T-cell (primary cell): ENCODE measurements at regions not wholly inside any gene's neighbourhood (a gene's known extent, or its start where the extent isn't known, plus 50 kb on each side); places are given as distances from the start of the nearest gene placed in this dataset.

Experiments
- ATAC-seq, 4 experiments: fragments of 200-7000 bp in 3 of 4; fragments of 150-1000 bp in 1 of 4; cut with Tn5 transposase; replicated peaks in 1 of 4; 1 replicate in 3 of 4; 2 replicates in 1 of 4; pipeline ENCODE4 v1.10.0; 2021; ENCODE audit warnings: moderate library complexity in 3 of 4, mild to moderate bottlenecking in 2 of 4, moderate number of reproducible peaks in 1 of 4
- CTCF ChIA-PET, 2 donors: fragments of 300-600 bp; sonication (Branson Sonifier 250); formaldehyde crosslinking; loops; one replicate each; lab custom pipeline; 2022; ENCODE audit warnings: antibody characterized with exemption in 2 of 2; lab: Charles Lee
- POLR2A ChIA-PET, 2 donors: fragments of 300-600 bp; sonication (Branson Sonifier 250); formaldehyde crosslinking; loops; one replicate each; lab custom pipeline; 2022; ENCODE audit warnings: antibody characterized with exemption in 2 of 2; lab: Charles Lee
- DNase-seq, 35 experiments: peaks; one replicate each; pipeline versions ENCODE4 v3.0.0 to v3.0.0-alpha.2; 2013 to 2023
- H3K27ac ChIP-seq: one replicate; pipeline ENCODE4 v1.5.1; 2013; ENCODE audit warnings: low read length
- H3K27me3 ChIP-seq, 2 experiments: replicated peaks in 1 of 2; 1 replicate in 1 of 2; 2 replicates in 1 of 2; pipeline versions ENCODE4 v1.6.1 to v1.7.0; 2013; ENCODE audit warnings: low read length in 1 of 2, mixed read lengths in 1 of 2; ENCODE audit not compliant: control insufficient read depth in 2 of 2, insufficient read depth in 2 of 2; ENCODE audit errors: extremely low read depth in 1 of 2
- H3K36me3 ChIP-seq, 2 donors: 1 replicate in 1 of 2; 2 replicates in 1 of 2; pipeline versions ENCODE4 v1.6.1 to v1.7.0; 2013; ENCODE audit warnings: low read length in 1 of 2; ENCODE audit not compliant: control insufficient read depth in 2 of 2, insufficient read depth in 1 of 2; ENCODE audit errors: extremely low read depth in 1 of 2
- H3K4me1 ChIP-seq, 2 experiments: 1 replicate in 1 of 2; 2 replicates in 1 of 2; pipeline versions ENCODE4 v1.6.1 to v1.7.0; 2013; ENCODE audit warnings: low read length in 2 of 2, mixed read lengths in 1 of 2; ENCODE audit not compliant: insufficient read depth in 2 of 2, control insufficient read depth in 1 of 2; ENCODE audit errors: extremely low read depth in 1 of 2
- H3K4me3 ChIP-seq, 2 donors: 1 replicate in 1 of 2; 2 replicates in 1 of 2; pipeline versions ENCODE4 v1.5.1 to v1.7.0; 2013; ENCODE audit warnings: mild to moderate bottlenecking in 2 of 2, low read length in 1 of 2, moderate library complexity in 1 of 2; ENCODE audit not compliant: control insufficient read depth in 1 of 2; ENCODE audit errors: extremely low read depth in 1 of 2
- H3K9me3 ChIP-seq: 2 replicates; pipeline ENCODE4 v1.7.0; 2013
- H3K27ac Mint-ChIP-seq, 2 donors: one replicate each; pipeline ENCODE4 v1.8.0; 2020 to 2021; ENCODE audit warnings: mild to moderate bottlenecking in 2 of 2, mixed read lengths in 2 of 2
- H3K27me3 Mint-ChIP-seq, 2 donors: one replicate each; pipeline ENCODE4 v1.8.0; 2021 to 2022; ENCODE audit warnings: mixed read lengths in 2 of 2
- H3K36me3 Mint-ChIP-seq: one replicate; pipeline ENCODE4 v1.8.0; 2021; ENCODE audit warnings: mixed read lengths
- H3K4me1 Mint-ChIP-seq, 3 donors: one replicate each; pipeline ENCODE4 v1.8.0; 2020 to 2022; ENCODE audit warnings: mixed read lengths in 3 of 3, mild to moderate bottlenecking in 1 of 3
- H3K4me3 Mint-ChIP-seq, 3 donors: one replicate each; pipeline ENCODE4 v1.8.0; 2020 to 2022; ENCODE audit warnings: mild to moderate bottlenecking in 3 of 3, mixed read lengths in 3 of 3, moderate library complexity in 3 of 3
- H3K9me3 Mint-ChIP-seq, 3 donors: one replicate each; pipeline ENCODE4 v1.8.0; 2020 to 2022; ENCODE audit warnings: mixed read lengths in 3 of 3
- WGBS: methylation state at CpG from one replicate; pipeline ENCODE4 v1.1.5; 2013; ENCODE audit warnings: missing lambda C conversion rate; ENCODE audit not compliant: insufficient coverage; 5-methylcytosine and 5-hydroxymethylcytosine counted together

DNA sequence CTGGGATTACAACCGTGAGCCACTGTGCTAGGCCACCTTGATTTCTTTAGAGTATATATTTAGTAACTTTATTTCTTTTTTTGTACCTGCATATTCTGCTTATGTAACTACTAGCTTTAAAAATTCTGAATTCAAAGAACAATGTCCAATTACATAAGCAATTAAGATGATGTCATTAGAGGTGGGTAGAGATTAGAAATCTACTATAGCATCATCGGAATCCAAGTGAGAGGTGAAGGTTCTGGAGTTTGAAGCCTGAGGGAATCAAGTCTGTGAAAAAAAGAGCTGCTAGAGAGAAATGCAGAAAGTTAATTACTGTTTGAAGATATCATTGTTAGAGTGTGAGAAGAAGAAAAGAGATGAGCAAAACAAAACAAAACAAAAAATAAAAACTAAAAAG is 79.0 kb upstream of the ENPEP start:
- no peak for ATAC-seq
- Mint-ChIP-seq H3K27ac (no peak overlapping the region), H3K4me3 (no peak overlapping the region), H3K27me3 (peaks cover 14 to 21% of the 10 kb centered on the region in 2 donors), H3K4me1 (no peaks in the 10 kb centered on the region), H3K36me3 (no peaks in the 10 kb centered on the region), H3K9me3 (no peaks in the 10 kb centered on the region)
- DNase-seq: no peak
- ChIA-PET POLR2A (no interaction called here), CTCF (no interaction called here)
- Histone ChIP-seq H3K9me3 (no peaks in the 10 kb centered on the region), H3K27ac (no peak overlapping the region), H3K4me1 (no peaks in the 10 kb centered on the region), H3K36me3 (no peaks in the 10 kb centered on the region), H3K27me3 (no peaks in the 10 kb centered on the region), H3K4me3 (no peak overlapping the region)
- WGBS: no CpG with 5 or more reads among the region's 2 CpGs

DNA sequence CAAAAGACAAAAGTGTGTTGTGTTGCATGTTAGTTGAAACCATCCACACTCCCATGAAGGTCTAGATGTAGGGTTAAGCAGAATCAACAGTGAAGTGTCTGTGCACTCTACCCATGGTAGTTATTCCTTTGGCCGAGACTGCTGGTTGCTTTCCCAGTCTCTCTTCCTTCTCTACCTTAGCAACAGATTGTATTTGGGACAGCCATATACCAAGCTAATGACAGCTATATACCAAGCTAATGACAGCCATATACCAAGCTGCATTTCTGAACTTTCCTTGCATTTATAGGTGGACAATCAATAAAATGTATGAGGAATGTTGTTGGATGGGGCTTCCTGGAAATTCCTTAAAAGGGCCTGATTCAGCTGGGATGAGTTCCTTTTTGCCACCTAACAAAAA is 80.5 kb upstream of the ENPEP start:
- ATAC-seq (no peak), DNase-seq (no peak)
- Mint-ChIP-seq H3K36me3 (no peaks in the 10 kb centered on the region), H3K9me3 (no peaks in the 10 kb centered on the region), H3K4me3 (no peak overlapping the region), H3K27me3 (peaks cover 14 to 20% of the 10 kb centered on the region in 2 donors), H3K27ac (no peak overlapping the region), H3K4me1 (no peaks in the 10 kb centered on the region)
- Histone ChIP-seq H3K9me3 (no peaks in the 10 kb centered on the region), H3K36me3 (no peaks in the 10 kb centered on the region), H3K4me3 (no peak overlapping the region), H3K27me3 (no peaks in the 10 kb centered on the region), H3K4me1 (no peaks in the 10 kb centered on the region), H3K27ac (no peak overlapping the region)
- POLR2A ChIA-PET: no interaction called here
- CTCF ChIA-PET: no interaction called here
- WGBS: no CpG with 5 or more reads among the region's 1 CpG

DNA sequence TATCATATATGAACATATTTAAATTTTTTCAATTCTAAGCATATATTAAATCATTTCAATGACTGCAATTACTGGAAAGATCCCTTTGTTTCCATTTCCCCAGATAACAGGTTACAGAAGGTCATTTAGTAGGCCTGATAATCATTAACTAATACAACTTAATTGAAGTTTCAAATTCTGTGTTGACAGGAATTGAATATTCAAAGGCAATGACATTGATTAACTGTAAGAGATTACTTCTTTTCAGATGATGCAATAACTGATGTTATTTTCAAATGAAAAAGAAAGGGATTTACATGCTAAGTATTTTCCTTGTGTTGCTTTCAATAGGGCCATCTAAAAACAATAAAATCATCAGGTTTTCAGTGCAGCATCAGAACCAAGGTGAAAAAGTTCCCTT is 81.1 kb upstream of the ENPEP start:
- no peaks in the 10 kb centered on the region for H3K36me3 Mint-ChIP-seq
- CTCF ChIA-PET: no interaction called here
- H3K9me3 ChIP-seq: no peaks in the 10 kb centered on the region
- H3K36me3 ChIP-seq: no peaks in the 10 kb centered on the region
- H3K4me3 ChIP-seq: no peak overlapping the region
- no peak overlapping the region for H3K27ac Mint-ChIP-seq
- no peaks in the 10 kb centered on the region for H3K27me3 ChIP-seq
- H3K27me3 Mint-ChIP-seq: peaks cover 10 to 20% of the 10 kb centered on the region in 2 donors
- no peak overlapping the region for H3K27ac ChIP-seq
- DNase-seq (no peak), ATAC-seq (no peak)
- POLR2A ChIA-PET: no interaction called here
- H3K4me3 Mint-ChIP-seq: no peak overlapping the region
- no peaks in the 10 kb centered on the region for H3K4me1 ChIP-seq
- no peaks in the 10 kb centered on the region for H3K9me3 Mint-ChIP-seq
- no peaks in the 10 kb centered on the region for H3K4me1 Mint-ChIP-seq

DNA sequence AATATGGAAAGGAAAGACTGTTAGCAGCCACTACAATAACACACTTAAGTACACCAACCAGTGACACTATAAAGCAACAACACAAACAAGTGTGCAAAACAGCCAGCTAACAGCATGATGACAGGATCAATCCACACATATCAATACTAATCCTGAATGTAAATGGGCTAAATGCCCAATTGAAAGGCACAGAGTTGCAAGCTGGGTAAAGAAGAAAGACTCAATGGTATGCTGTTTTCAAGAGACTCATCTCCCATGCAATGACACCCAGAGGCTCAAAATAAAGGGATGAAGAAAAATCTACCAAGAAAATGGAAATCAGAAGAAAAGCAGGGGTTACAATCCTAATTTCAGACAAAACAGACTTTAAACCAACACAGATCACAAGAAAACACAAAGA is 94.2 kb upstream of the ENPEP start:
- H3K4me3 ChIP-seq: no peak overlapping the region

DNA sequence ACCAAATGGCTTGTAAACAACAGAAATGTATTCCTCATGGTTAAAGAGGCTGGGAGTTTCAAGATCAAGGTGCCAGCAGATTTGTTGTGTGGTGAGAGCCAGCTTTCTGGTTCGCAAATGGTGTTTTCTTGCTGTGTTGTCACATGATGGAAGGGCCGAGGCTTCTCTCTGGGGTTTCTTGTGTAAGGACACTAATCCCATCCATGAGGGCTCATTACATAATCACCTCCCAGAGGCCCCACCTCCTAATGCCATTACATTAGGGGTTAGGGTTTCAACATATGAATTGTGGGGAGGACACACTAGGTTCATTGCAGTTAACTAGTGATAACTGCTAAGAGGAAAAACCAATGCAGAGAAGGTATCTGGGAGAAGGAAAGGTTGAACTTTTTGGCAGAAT is 103.5 kb upstream of the ENPEP start:
- no CpG with 5 or more reads among the region's 2 CpGs for WGBS
- H3K36me3 Mint-ChIP-seq: no peaks in the 10 kb centered on the region
- ATAC-seq: no peak

More for the DNA sequence above, 94.2 kb upstream of the ENPEP start:
- H3K27ac Mint-ChIP-seq: no peak overlapping the region
- Histone ChIP-seq H3K4me1 (no peaks in the 10 kb centered on the region), H3K27me3 (peaks cover 0 to 13% of the 10 kb centered on the region in 2 experiments), H3K36me3 (no peaks in the 10 kb centered on the region), H3K27ac (no peak overlapping the region), H3K9me3 (no peaks in the 10 kb centered on the region)
- ChIA-PET POLR2A (no interaction called here), CTCF (no interaction called here)
- H3K36me3 Mint-ChIP-seq: no peaks in the 10 kb centered on the region
- DNase-seq: no peak
- H3K4me1 Mint-ChIP-seq: no peaks in the 10 kb centered on the region
- peaks cover 20 to 27% (median 21%) of the 10 kb centered on the region in 3 donors for H3K9me3 Mint-ChIP-seq
- peaks cover 2 to 3% of the 10 kb centered on the region in 2 donors for H3K27me3 Mint-ChIP-seq
- H3K4me3 Mint-ChIP-seq: no peak overlapping the region
- no peak for ATAC-seq

DNA sequence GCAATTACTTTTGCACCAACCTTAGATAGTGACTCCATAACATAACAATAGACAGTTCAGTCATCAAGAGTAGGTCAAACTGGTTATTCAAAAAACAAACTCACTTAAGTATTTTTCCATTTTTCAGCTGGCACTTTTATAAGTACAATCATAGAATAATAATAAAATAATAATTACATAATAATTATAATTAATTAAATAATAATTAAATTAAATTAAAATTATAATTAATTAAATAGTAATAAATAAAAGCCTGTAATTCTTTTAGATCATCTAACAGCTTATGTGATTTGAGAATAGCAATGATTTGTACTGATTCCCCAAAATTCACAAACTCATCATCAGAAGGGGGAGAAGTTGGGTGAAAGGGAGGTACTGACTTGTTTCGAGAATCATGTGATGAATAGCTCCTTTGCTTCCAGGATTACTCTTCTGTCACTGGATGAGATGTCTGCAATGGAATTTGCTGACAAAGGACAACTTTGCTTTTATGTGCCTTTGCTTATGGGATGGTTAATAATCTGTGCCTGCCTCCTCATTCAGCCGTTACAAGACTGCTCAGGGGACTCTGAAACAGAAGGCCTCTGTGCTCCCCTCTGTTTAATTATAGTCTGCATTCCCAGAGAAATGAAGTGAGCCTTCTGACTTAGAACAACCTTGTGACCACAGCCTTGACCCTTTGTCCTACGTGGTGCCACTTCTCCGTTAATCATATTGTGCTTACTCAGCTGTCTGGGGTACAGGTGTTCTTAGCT is 104.8 kb upstream of the ENPEP start:
- POLR2A ChIA-PET: interaction anchor here in 1 of 2 donors (0.5 kb wide), 1 partner anchor 674 kb away, joined by 3 read pairs; no protein-coding TSS in a partner anchor
- 93% methylated on average over 2 of the region's 4 CpGs for WGBS
- H3K9me3 ChIP-seq: no peaks in the 10 kb centered on the region
- H3K27ac Mint-ChIP-seq: no peak overlapping the region
- CTCF ChIA-PET: interaction anchor here in 1 of 2 donors (0.6 kb wide), 1 partner anchor 327 kb away, joined by 3 read pairs; no protein-coding TSS in a partner anchor
- peaks cover 0 to 9% of the 10 kb centered on the region in 2 experiments for H3K27me3 ChIP-seq
- ATAC-seq (no peak), DNase-seq (no peak)
- no peaks in the 10 kb centered on the region for H3K36me3 ChIP-seq
- H3K4me3 Mint-ChIP-seq: no peak overlapping the region
- no peaks in the 10 kb centered on the region for H3K9me3 Mint-ChIP-seq
- H3K4me1 Mint-ChIP-seq: no peaks in the 10 kb centered on the region
- H3K4me1 ChIP-seq: no peaks in the 10 kb centered on the region
- H3K27ac ChIP-seq: no peak overlapping the region
- no peaks in the 10 kb centered on the region for H3K36me3 Mint-ChIP-seq
- H3K4me3 ChIP-seq: no peak overlapping the region
- H3K27me3 Mint-ChIP-seq: peaks cover 3 to 12% of the 10 kb centered on the region in 2 donors

More for the DNA sequence above, 103.5 kb upstream of the ENPEP start:
- H3K27ac ChIP-seq: no peak overlapping the region
- no peaks in the 10 kb centered on the region for H3K4me1 ChIP-seq
- Mint-ChIP-seq H3K4me3 (no peak overlapping the region), H3K4me1 (no peaks in the 10 kb centered on the region), H3K9me3 (no peaks in the 10 kb centered on the region), H3K27me3 (peaks cover 7% of the 10 kb centered on the region in 2 donors), H3K27ac (no peak overlapping the region)
- no peaks in the 10 kb centered on the region for H3K9me3 ChIP-seq
- CTCF ChIA-PET: no interaction called here
- no peaks in the 10 kb centered on the region for H3K36me3 ChIP-seq
- POLR2A ChIA-PET: no interaction called here
- H3K4me3 ChIP-seq: no peak overlapping the region
- H3K27me3 ChIP-seq: peaks cover 0 to 9% of the 10 kb centered on the region in 2 experiments
- DNase-seq: no peak
